ENCODE measurements at regions not wholly inside any gene's neighbourhood (a gene's known extent, or its start where the extent isn't known, plus 50 kb on each side); places are given as distances from the start of the nearest gene placed in this dataset.

DNA sequence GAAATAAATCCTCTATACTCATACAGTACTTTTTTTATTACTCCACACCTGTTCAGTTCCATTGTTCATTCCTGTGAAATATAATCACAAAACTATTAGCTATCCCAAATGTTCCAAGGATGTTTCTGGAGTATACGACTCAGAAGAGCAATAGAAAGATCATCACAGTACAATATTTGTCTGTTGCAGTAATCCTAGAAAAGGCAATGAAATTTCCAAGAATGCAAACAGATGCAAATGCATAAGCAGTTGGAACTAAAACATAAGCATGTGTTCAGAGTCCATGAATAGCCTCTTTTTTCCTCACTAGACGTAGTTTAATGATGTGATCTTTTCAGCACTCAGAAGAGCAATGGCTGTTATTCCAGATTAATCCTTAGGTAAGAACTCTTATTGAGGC, 55.2 kb downstream of the RTL3 start:
- TF ChIP-seq, protein P1, sequence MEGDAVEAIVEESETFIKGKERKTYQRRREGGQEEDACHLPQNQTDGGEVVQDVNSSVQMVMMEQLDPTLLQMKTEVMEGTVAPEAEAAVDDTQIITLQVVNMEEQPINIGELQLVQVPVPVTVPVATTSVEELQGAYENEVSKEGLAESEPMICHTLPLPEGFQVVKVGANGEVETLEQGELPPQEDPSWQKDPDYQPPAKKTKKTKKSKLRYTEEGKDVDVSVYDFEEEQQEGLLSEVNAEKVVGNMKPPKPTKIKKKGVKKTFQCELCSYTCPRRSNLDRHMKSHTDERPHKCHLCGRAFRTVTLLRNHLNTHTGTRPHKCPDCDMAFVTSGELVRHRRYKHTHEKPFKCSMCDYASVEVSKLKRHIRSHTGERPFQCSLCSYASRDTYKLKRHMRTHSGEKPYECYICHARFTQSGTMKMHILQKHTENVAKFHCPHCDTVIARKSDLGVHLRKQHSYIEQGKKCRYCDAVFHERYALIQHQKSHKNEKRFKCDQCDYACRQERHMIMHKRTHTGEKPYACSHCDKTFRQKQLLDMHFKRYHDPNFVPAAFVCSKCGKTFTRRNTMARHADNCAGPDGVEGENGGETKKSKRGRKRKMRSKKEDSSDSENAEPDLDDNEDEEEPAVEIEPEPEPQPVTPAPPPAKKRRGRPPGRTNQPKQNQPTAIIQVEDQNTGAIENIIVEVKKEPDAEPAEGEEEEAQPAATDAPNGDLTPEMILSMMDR (conservative IDR thresholded peaks at IDR 0.05): no peak
- no peak overlapping the region for H3K27ac ChIP-seq

GRCh38 chrX:78595901-78596502, 63.1 kb downstream of the RTL3 start:
- TF ChIP-seq, protein P1 (conservative IDR thresholded peaks at IDR 0.05): no peak
- no peak overlapping the region for H3K27ac ChIP-seq

GRCh38 chrX:78593701-78594100, 65.4 kb downstream of the RTL3 start:
- TF ChIP-seq, protein P1 (conservative IDR thresholded peaks at IDR 0.05): no peak
- no peak overlapping the region for H3K27ac ChIP-seq

DNA sequence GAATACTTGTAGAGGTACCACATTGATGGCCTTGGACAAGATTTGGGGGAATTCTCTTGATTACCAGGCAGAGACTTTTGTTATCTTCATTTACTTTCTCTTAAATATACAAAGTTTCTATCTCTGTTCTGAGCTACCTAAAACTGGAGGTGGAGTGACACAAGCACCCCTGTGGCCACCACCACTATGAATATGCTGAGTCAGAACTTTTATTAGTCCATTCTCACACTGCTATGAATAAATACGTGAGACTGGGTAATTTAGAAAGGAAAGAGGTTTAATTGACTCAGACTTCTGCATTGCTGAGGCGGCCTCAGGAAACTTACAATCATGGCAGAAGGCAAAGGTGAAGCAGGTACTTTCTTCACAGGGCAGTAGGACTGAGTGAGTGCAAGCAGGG, 67.1 kb downstream of the RTL3 start:
- H3K27ac ChIP-seq: no peak overlapping the region
- TF ChIP-seq, protein P1 (conservative IDR thresholded peaks at IDR 0.05): no peak

- TF ChIP-seq, protein P1 (conservative IDR thresholded peaks at IDR 0.05): no peak
- no peak overlapping the region for H3K27ac ChIP-seq
These were observed 84.8 kb downstream of the RTL3 start for GRCh38 chrX:78574306-78574705.

DNA sequence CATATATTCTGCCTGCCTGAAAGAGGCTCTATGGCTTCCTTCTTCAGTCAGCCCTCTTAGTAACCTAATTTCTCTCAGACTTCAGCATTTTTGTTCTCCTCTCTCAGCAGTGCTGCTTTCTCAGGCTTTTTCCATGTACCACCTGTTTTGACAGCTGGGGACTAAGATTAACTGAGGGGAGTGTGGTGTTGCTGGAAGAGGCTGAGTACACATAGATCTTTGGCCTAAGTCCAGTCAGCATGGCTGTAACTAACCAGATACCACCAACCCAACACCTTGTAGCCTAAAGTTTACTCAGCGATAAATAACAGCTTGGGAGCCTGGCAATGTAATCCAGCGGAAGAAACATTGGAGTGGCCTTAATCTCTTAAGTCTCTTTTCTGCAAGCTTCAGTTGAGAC, 85.5 kb downstream of the RTL3 start:
- H3K27ac ChIP-seq: no peak overlapping the region
- TF ChIP-seq, protein P1 (conservative IDR thresholded peaks at IDR 0.05): no peak

DNA sequence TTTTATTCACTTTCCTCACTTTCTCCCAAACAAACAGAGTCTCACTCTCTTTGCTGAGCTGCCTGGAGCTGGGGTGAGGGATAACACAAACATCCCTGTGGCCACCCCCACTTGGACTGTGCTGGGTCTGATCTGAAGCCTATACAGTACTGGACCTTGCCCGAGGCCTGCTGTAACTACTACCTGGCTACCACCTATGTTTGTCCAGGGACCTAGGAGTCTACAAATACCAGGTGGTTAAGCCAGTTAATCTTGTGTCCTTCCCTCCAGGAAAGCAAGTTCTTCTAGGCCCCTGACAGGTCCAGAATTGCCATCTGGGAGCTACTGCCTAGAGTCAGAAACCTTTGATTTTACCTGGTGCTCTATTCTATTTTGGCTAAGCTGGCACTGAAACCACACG, 87.3 kb downstream of the RTL3 start:
- TF ChIP-seq, protein P1 (conservative IDR thresholded peaks at IDR 0.05): no peak

More for the DNA sequence above, 87.3 kb downstream of the RTL3 start:
- H3K27ac ChIP-seq: no peak overlapping the region
